HEK293 (cell line): ENCODE measurements at regions not wholly inside any gene's neighbourhood (a gene's known extent, or its start where the extent isn't known, plus 50 kb on each side); places are given as distances from the start of the nearest gene placed in this dataset.

Experiments
- CTCF ChIA-PET: fragments of 350-600 bp; formaldehyde crosslinking; extraction: SDS; loops from one replicate; lab custom pipeline; 2021; ENCODE audit warnings: antibody characterized with exemption; lab: Yijun Ruan, JAX
- POLR2A ChIA-PET: fragments of 300-600 bp; formaldehyde crosslinking; extraction: SDS; loops from one replicate; lab custom pipeline; 2020; ENCODE audit warnings: antibody characterized with exemption, inconsistent platforms; lab: Yijun Ruan, JAX
- H3K27ac ChIP-seq: fragments of 200-500 bp; sonication (Bioruptor generic); 2 replicates; pipeline ENCODE4 v1.5.1; 2014; ENCODE audit warnings: low read depth, low read length, control low read depth, inconsistent platforms; ENCODE audit errors: extremely low read depth
- H3K36me3 ChIP-seq, 2 experiments: fragments of 200-500 bp in 1 of 2; sonication (Bioruptor generic) in 1 of 2; 1 replicate in 1 of 2; 2 replicates in 1 of 2; pipeline ENCODE4 v1.5.1; 2014 to 2017; ENCODE audit warnings: inconsistent platforms in 2 of 2, low read length in 2 of 2; ENCODE audit not compliant: control insufficient read depth in 2 of 2, insufficient read depth in 1 of 2
- H3K4me1 ChIP-seq: fragments of 200-500 bp; sonication (Bioruptor generic); 2 replicates; pipeline ENCODE4 v1.5.1; 2014; ENCODE audit warnings: mild to moderate bottlenecking, low read length, inconsistent platforms; ENCODE audit not compliant: control insufficient read depth, insufficient read depth
- H3K4me3 ChIP-seq: 2 replicates; pipeline ENCODE4 v1.5.1; 2011; ENCODE audit warnings: low read depth, mild to moderate bottlenecking, control low read depth, low read length, moderate library complexity
- H3K9me3 ChIP-seq: fragments of 200-500 bp; sonication (Bioruptor generic); 2 replicates; pipeline ENCODE4 v1.5.1; 2014; ENCODE audit warnings: low read depth, low read length, inconsistent platforms; ENCODE audit not compliant: control insufficient read depth, insufficient read depth
- YY1 ChIP-seq: fragments of 450-650 bp; formaldehyde crosslinking; IDR thresholded peaks from 2 replicates; pipeline ENCODE4 v1.5.1; 2018; ENCODE audit warnings: missing biosample characterization, missing genetic modification characterization
- ZFP37 ChIP-seq: fragments of 450-650 bp; formaldehyde crosslinking; IDR thresholded peaks from 2 replicates; pipeline ENCODE4 v1.5.1; 2016; ENCODE audit warnings: missing biosample characterization, missing genetic modification characterization
- ZFP69B ChIP-seq: fragments of 450-650 bp; formaldehyde crosslinking; IDR thresholded peaks from 2 replicates; pipeline ENCODE4 v1.5.1; 2016; ENCODE audit warnings: missing biosample characterization, missing genetic modification characterization
- ZNF16 ChIP-seq: fragments of 450-650 bp; formaldehyde crosslinking; IDR thresholded peaks from 2 replicates; pipeline ENCODE4 v1.5.1; 2016; ENCODE audit warnings: low read depth, missing biosample characterization, missing genetic modification characterization
- ZNF24 ChIP-seq: fragments of 450-650 bp; formaldehyde crosslinking; IDR thresholded peaks from 2 replicates; pipeline ENCODE4 v1.5.1; 2016; ENCODE audit warnings: missing biosample characterization, missing genetic modification characterization
- ZNF248 ChIP-seq: fragments of 450-650 bp; formaldehyde crosslinking; IDR thresholded peaks from 2 replicates; pipeline ENCODE4 v1.5.1; 2017; ENCODE audit warnings: missing biosample characterization, missing genetic modification characterization
- ZNF37A ChIP-seq: fragments of 450-650 bp; IDR thresholded peaks from 2 replicates; pipeline ENCODE4 v1.5.1; 2018; ENCODE audit warnings: missing biosample characterization, missing genetic modification characterization
- ZNF558 ChIP-seq: fragments of 450-650 bp; formaldehyde crosslinking; IDR thresholded peaks from 2 replicates; pipeline ENCODE4 v1.5.1; 2016; ENCODE audit warnings: missing biosample characterization, missing genetic modification characterization
- ZNF596 ChIP-seq: fragments of 450-650 bp; IDR thresholded peaks from 2 replicates; pipeline ENCODE4 v1.5.0; 2018; ENCODE audit warnings: missing biosample characterization, mild to moderate bottlenecking, missing genetic modification characterization, moderate library complexity
- ZNF600 ChIP-seq: fragments of 450-650 bp; formaldehyde crosslinking; IDR thresholded peaks from 2 replicates; pipeline ENCODE4 v1.5.1; 2016; ENCODE audit warnings: missing biosample characterization, missing genetic modification characterization
- TF ChIP-seq, protein P1 (sequence below): fragments of 450-650 bp; formaldehyde crosslinking; IDR thresholded peaks from 2 replicates; pipeline ENCODE4 v1.5.1; 2017; ENCODE audit warnings: missing biosample characterization, mild to moderate bottlenecking, missing genetic modification characterization, moderate library complexity
- TF ChIP-seq, protein P2 (sequence below): fragments of 450-650 bp; formaldehyde crosslinking; IDR thresholded peaks from 2 replicates; pipeline ENCODE4 v1.5.1; 2016; ENCODE audit warnings: missing biosample characterization, missing genetic modification characterization
- TF ChIP-seq, protein P3 (sequence below): fragments of 450-650 bp; formaldehyde crosslinking; IDR thresholded peaks from 2 replicates; pipeline ENCODE4 v1.5.1; 2016; ENCODE audit warnings: missing biosample characterization, missing genetic modification characterization
- TF ChIP-seq, protein P4 (sequence below): fragments of 450-650 bp; formaldehyde crosslinking; IDR thresholded peaks from 2 replicates; pipeline ENCODE4 v1.5.1; 2016; ENCODE audit warnings: missing biosample characterization, missing genetic modification characterization
- TF ChIP-seq, protein P5 (sequence below): fragments of 450-650 bp; formaldehyde crosslinking; IDR thresholded peaks from 2 replicates; pipeline ENCODE4 v1.5.1; 2016; ENCODE audit warnings: missing biosample characterization, missing genetic modification characterization
- TF ChIP-seq, protein P6 (sequence below): fragments of 450-650 bp; formaldehyde crosslinking; IDR thresholded peaks from 2 replicates; pipeline ENCODE4 v1.5.1; 2016; ENCODE audit warnings: missing biosample characterization, missing genetic modification characterization
- TF ChIP-seq, protein P7 (sequence below): fragments of 450-650 bp; formaldehyde crosslinking; IDR thresholded peaks from 2 replicates; pipeline ENCODE4 v1.5.1; 2017; ENCODE audit warnings: missing biosample characterization, missing genetic modification characterization

DNA sequence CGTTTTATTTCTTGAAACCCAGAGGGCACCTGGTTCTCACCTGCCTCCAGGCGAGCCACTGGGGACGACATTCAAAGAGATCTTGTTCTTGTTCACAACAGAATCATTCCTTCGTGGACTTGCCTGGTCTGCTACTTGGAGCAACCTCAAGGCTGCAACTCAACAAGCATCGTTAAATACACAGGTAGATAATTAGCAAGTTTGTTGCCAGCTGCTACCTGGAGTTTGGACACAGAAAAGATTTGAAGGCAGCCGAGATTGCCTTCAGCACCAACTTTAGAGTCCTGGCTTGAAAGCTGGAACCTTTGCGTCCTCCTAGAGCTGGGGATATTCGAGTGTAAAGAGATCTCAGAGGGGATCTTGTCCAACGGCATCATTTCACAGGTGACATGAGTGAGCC, 89.6 kb upstream of the C7orf33 start:
- Histone ChIP-seq H3K27ac (no peak overlapping the region), H3K4me1 (no peaks in the 10 kb centered on the region), H3K4me3 (no peak overlapping the region), H3K9me3 (no peaks in the 10 kb centered on the region), H3K36me3 (no peaks in the 10 kb centered on the region)
- no peak for TF ChIP-seq ZNF248
- TF ChIP-seq, protein P1, sequence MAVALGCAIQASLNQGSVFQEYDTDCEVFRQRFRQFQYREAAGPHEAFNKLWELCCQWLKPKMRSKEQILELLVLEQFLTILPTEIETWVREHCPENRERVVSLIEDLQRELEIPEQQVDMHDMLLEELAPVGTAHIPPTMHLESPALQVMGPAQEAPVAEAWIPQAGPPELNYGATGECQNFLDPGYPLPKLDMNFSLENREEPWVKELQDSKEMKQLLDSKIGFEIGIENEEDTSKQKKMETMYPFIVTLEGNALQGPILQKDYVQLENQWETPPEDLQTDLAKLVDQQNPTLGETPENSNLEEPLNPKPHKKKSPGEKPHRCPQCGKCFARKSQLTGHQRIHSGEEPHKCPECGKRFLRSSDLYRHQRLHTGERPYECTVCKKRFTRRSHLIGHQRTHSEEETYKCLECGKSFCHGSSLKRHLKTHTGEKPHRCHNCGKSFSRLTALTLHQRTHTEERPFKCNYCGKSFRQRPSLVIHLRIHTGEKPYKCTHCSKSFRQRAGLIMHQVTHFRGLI (tag by site-specific recombination) = no peak
- TF ChIP-seq, protein P2, sequence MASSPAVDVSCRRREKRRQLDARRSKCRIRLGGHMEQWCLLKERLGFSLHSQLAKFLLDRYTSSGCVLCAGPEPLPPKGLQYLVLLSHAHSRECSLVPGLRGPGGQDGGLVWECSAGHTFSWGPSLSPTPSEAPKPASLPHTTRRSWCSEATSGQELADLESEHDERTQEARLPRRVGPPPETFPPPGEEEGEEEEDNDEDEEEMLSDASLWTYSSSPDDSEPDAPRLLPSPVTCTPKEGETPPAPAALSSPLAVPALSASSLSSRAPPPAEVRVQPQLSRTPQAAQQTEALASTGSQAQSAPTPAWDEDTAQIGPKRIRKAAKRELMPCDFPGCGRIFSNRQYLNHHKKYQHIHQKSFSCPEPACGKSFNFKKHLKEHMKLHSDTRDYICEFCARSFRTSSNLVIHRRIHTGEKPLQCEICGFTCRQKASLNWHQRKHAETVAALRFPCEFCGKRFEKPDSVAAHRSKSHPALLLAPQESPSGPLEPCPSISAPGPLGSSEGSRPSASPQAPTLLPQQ (tag by site-specific recombination) = no peak
- TF ChIP-seq, protein P3, sequence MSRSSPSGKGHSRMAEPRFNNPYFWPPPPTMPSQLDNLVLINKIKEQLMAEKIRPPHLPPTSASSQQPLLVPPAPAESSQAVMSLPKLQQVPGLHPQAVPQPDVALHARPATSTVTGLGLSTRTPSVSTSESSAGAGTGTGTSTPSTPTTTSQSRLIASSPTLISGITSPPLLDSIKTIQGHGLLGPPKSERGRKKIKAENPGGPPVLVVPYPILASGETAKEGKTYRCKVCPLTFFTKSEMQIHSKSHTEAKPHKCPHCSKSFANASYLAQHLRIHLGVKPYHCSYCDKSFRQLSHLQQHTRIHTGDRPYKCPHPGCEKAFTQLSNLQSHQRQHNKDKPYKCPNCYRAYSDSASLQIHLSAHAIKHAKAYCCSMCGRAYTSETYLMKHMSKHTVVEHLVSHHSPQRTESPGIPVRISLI (tag by site-specific recombination) = no peak
- TF ChIP-seq, protein P4, sequence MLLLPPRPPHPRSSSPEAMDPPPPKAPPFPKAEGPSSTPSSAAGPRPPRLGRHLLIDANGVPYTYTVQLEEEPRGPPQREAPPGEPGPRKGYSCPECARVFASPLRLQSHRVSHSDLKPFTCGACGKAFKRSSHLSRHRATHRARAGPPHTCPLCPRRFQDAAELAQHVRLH (tag by site-specific recombination) = no peak
- TF ChIP-seq ZNF558 (tag by site-specific recombination) = no peak
- TF ChIP-seq, protein P5, sequence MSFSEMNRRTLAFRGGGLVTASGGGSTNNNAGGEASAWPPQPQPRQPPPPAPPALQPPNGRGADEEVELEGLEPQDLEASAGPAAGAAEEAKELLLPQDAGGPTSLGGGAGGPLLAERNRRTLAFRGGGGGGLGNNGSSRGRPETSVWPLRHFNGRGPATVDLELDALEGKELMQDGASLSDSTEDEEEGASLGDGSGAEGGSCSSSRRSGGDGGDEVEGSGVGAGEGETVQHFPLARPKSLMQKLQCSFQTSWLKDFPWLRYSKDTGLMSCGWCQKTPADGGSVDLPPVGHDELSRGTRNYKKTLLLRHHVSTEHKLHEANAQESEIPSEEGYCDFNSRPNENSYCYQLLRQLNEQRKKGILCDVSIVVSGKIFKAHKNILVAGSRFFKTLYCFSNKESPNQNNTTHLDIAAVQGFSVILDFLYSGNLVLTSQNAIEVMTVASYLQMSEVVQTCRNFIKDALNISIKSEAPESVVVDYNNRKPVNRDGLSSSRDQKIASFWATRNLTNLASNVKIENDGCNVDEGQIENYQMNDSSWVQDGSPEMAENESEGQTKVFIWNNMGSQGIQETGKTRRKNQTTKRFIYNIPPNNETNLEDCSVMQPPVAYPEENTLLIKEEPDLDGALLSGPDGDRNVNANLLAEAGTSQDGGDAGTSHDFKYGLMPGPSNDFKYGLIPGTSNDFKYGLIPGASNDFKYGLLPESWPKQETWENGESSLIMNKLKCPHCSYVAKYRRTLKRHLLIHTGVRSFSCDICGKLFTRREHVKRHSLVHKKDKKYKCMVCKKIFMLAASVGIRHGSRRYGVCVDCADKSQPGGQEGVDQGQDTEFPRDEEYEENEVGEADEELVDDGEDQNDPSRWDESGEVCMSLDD = no peak
- no peak for TF ChIP-seq ZNF16
- no peak for TF ChIP-seq ZFP37 (tag by site-specific recombination)
- TF ChIP-seq, protein P6, sequence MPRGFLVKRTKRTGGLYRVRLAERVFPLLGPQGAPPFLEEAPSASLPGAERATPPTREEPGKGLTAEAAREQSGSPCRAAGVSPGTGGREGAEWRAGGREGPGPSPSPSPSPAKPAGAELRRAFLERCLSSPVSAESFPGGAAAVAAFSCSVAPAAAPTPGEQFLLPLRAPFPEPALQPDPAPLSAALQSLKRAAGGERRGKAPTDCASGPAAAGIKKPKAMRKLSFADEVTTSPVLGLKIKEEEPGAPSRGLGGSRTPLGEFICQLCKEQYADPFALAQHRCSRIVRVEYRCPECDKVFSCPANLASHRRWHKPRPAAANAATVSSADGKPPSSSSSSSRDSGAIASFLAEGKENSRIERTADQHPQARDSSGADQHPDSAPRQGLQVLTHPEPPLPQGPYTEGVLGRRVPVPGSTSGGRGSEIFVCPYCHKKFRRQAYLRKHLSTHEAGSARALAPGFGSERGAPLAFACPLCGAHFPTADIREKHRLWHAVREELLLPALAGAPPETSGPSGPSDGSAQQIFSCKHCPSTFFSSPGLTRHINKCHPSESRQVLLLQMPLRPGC (tag by site-specific recombination) = no peak
- TF ChIP-seq, protein P7, sequence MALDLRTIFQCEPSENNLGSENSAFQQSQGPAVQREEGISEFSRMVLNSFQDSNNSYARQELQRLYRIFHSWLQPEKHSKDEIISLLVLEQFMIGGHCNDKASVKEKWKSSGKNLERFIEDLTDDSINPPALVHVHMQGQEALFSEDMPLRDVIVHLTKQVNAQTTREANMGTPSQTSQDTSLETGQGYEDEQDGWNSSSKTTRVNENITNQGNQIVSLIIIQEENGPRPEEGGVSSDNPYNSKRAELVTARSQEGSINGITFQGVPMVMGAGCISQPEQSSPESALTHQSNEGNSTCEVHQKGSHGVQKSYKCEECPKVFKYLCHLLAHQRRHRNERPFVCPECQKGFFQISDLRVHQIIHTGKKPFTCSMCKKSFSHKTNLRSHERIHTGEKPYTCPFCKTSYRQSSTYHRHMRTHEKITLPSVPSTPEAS (tag by site-specific recombination) = no peak
- TF ChIP-seq ZFP69B (tag by site-specific recombination) = no peak
- TF ChIP-seq ZNF596 = no peak
- TF ChIP-seq ZNF600 (tag by site-specific recombination) = no peak
- TF ChIP-seq ZNF37A (tag by site-specific recombination) = no peak
- TF ChIP-seq YY1 (tag by site-specific recombination) = no peak
- TF ChIP-seq ZNF24 (tag by site-specific recombination) = no peak
- ChIA-PET POLR2A (no interaction called here), CTCF (no interaction called here)
